ENCODE measurements at regions not wholly inside any gene's neighbourhood (a gene's known extent, or its start where the extent isn't known, plus 50 kb on each side); places are given as distances from the start of the nearest gene placed in this dataset.

DNA sequence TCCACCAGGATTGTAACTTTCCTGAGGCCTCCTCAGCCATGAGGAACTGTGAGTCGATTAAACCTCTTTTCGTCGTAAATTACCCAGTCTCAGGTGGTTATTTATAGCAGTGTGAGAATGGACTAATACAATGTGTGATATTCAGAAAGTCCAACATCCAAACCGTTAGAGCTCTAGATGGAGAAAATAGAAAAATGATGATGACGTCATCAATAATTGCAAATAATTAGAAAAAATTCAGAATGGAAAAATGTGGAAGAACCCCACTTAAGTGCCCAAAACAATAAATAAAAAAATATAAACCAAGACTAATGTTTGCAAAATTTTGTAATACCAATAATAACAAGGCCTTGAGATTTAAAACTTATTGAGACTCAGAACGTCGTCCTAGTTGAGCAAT is 103.0 kb upstream of the PLPPR5 start:
- H3K9ac ChIP-seq (ENCODE audit: low read length), result no peak overlapping the region
- H3K79me2 ChIP-seq (ENCODE audit: control insufficient read depth, insufficient read depth, low read length), result no peaks in the 10 kb centered on the region
- no peak overlapping the region for H3K4me3 Mint-ChIP-seq
- CTCF ChIA-PET, result no interaction called here
- H3K27me3 Mint-ChIP-seq, result no peaks in the 10 kb centered on the region
- no peaks in the 10 kb centered on the region for H4K20me1 ChIP-seq (ENCODE audit: control insufficient read depth, insufficient read depth, low read length, poor library complexity, severe bottlenecking)
- no peak for TF ChIP-seq EZH2 (IDR thresholded peaks at IDR 0.05; ENCODE audit: borderline replicate concordance, insufficient read depth, low read depth, low read length, poor library complexity, severe bottlenecking)
- TF ChIP-seq, protein P1, sequence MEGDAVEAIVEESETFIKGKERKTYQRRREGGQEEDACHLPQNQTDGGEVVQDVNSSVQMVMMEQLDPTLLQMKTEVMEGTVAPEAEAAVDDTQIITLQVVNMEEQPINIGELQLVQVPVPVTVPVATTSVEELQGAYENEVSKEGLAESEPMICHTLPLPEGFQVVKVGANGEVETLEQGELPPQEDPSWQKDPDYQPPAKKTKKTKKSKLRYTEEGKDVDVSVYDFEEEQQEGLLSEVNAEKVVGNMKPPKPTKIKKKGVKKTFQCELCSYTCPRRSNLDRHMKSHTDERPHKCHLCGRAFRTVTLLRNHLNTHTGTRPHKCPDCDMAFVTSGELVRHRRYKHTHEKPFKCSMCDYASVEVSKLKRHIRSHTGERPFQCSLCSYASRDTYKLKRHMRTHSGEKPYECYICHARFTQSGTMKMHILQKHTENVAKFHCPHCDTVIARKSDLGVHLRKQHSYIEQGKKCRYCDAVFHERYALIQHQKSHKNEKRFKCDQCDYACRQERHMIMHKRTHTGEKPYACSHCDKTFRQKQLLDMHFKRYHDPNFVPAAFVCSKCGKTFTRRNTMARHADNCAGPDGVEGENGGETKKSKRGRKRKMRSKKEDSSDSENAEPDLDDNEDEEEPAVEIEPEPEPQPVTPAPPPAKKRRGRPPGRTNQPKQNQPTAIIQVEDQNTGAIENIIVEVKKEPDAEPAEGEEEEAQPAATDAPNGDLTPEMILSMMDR (IDR thresholded peaks at IDR 0.05), result no peak
- no peak for ATAC-seq (ENCODE audit: low read depth)
- no peaks in the 10 kb centered on the region for H3K9me3 Mint-ChIP-seq (ENCODE audit: insufficient read depth)
- H3K4me1 Mint-ChIP-seq, result no peaks in the 10 kb centered on the region
- H3K27ac Mint-ChIP-seq, result no peak overlapping the region
- DNase-seq, result no peak
- H3K27me3 ChIP-seq (replicated peaks in 1 of 4; ENCODE audit: control extremely low read depth in 1 of 4, control insufficient read depth in 3 of 4, insufficient read depth in 4 of 4, low read length in 3 of 4), result no peaks in the 10 kb centered on the region
- intact Hi-C loops (cut with micrococcal nuclease), result no loop called here
- H3K36me3 ChIP-seq (replicated peaks in 1 of 2; ENCODE audit: control extremely low read depth in 1 of 2, control insufficient read depth in 1 of 2, extremely low read depth in 1 of 2, insufficient read depth in 2 of 2, low read length in 1 of 2), result no peaks in the 10 kb centered on the region
- WGBS (ENCODE audit: insufficient coverage), result no CpG with 5 or more reads among the region's 7 CpGs
- H3K4me2 ChIP-seq (replicated peaks; ENCODE audit: low read depth, low read length, poor library complexity, severe bottlenecking), result no peak overlapping the region
- H3K4me1 ChIP-seq (ENCODE audit: control insufficient read depth in 2 of 2, insufficient read depth in 2 of 2, low read length in 2 of 2), result no peaks in the 10 kb centered on the region
- POLR2A ChIA-PET, result no interaction called here
- no peaks in the 10 kb centered on the region for H3K9me3 ChIP-seq (ENCODE audit: control extremely low read depth in 1 of 3, control insufficient read depth in 2 of 3, insufficient read depth in 1 of 3, low read length in 2 of 3)
- H3K4me3 ChIP-seq (ENCODE audit: control extremely low read depth in 1 of 5, extremely low read depth in 1 of 5, insufficient read depth in 1 of 5, low read depth in 2 of 5, low read length in 4 of 5), result no peak overlapping the region
- H3K27ac ChIP-seq (ENCODE audit: low read length in 2 of 2), result no peak overlapping the region
- no peak overlapping the region for H2AFZ ChIP-seq (ENCODE audit: insufficient read depth, low read depth, low read length, poor library complexity, severe bottlenecking)

DNA sequence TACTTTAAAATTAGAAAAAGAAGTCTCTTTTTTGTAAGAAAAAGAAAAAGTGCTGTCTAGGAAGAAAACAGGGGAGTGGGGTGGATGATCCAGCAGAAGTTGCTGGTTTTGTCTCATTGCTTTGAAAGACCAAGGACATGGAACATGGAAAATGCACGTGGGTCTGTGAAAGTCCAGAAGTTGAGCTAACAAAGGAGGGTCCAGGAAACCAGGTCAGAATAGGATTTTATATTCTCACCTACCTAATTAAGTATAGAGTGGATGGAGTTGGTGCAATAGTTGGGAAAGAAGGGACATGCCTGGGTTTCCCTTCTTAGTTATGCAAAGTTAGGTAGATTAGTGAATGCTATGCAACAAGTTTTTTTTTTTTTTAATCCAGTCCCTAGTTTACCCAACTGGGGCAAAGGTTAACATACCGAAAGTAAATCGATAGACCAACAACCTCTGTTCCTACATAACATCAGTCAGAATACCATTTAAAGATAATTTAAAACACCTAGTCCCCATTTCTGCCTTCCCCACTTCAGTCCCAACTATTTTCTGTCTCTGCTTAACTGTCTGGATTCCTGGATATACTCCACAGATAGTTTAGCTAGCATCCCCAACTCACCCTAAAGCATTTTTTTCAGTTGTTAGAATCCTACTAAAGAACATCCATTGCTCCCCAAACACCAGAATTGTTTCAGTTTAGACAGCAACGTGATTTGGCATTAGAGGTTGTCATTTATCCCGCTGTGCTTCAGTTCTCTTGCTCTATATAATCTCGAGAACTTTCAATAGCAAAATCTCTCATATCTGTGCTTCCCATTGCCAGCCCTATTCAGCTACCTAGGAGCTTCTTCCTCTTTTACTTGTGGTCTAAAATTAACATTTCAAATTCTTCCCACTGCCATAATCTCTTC is 105.7 kb upstream of the PLPPR5 start:
- H3K4me1 ChIP-seq (ENCODE audit: control insufficient read depth in 2 of 2, insufficient read depth in 2 of 2, low read length in 2 of 2), result no peaks in the 10 kb centered on the region
- no peak overlapping the region for H2AFZ ChIP-seq (ENCODE audit: insufficient read depth, low read depth, low read length, poor library complexity, severe bottlenecking)
- Mint-ChIP-seq H3K9me3 (ENCODE audit: insufficient read depth) (no peaks in the 10 kb centered on the region), H3K27me3 (no peaks in the 10 kb centered on the region), H3K4me1 (no peaks in the 10 kb centered on the region), H3K4me3 (no peak overlapping the region), H3K27ac (no peak overlapping the region)
- DNase-seq, result no peak
- TF ChIP-seq, protein P1 (IDR thresholded peaks at IDR 0.05), result no peak
- TF ChIP-seq EZH2 (IDR thresholded peaks at IDR 0.05; ENCODE audit: borderline replicate concordance, insufficient read depth, low read depth, low read length, poor library complexity, severe bottlenecking), result no peak
- H4K20me1 ChIP-seq (ENCODE audit: control insufficient read depth, insufficient read depth, low read length, poor library complexity, severe bottlenecking), result no peaks in the 10 kb centered on the region
- H3K9ac ChIP-seq (ENCODE audit: low read length), result no peak overlapping the region
- ATAC-seq (ENCODE audit: low read depth), result no peak
- H3K27me3 ChIP-seq (replicated peaks in 1 of 4; ENCODE audit: control extremely low read depth in 1 of 4, control insufficient read depth in 3 of 4, insufficient read depth in 4 of 4, low read length in 3 of 4), result no peaks in the 10 kb centered on the region
- intact Hi-C loops (cut with micrococcal nuclease), result no loop called here
- no peaks in the 10 kb centered on the region for H3K36me3 ChIP-seq (replicated peaks in 1 of 2; ENCODE audit: control extremely low read depth in 1 of 2, control insufficient read depth in 1 of 2, extremely low read depth in 1 of 2, insufficient read depth in 2 of 2, low read length in 1 of 2)
- ChIA-PET POLR2A (no interaction called here), CTCF (no interaction called here)
- no peaks in the 10 kb centered on the region for H3K79me2 ChIP-seq (ENCODE audit: control insufficient read depth, insufficient read depth, low read length)
- no peaks in the 10 kb centered on the region for H3K9me3 ChIP-seq (ENCODE audit: control extremely low read depth in 1 of 3, control insufficient read depth in 2 of 3, insufficient read depth in 1 of 3, low read length in 2 of 3)
- H3K4me2 ChIP-seq (replicated peaks; ENCODE audit: low read depth, low read length, poor library complexity, severe bottlenecking), result no peak overlapping the region
- 91% methylated on average over 4 of the region's 6 CpGs for WGBS (ENCODE audit: insufficient coverage)
- no peak overlapping the region for H3K4me3 ChIP-seq (ENCODE audit: control extremely low read depth in 1 of 5, extremely low read depth in 1 of 5, insufficient read depth in 1 of 5, low read depth in 2 of 5, low read length in 4 of 5)
- H3K27ac ChIP-seq (ENCODE audit: low read length in 2 of 2), result no peak overlapping the region

Data from B cell (primary cell).